DND-41 (cell line): ENCODE measurements at regions not wholly inside any gene's neighbourhood (a gene's known extent, or its start where the extent isn't known, plus 50 kb on each side); places are given as distances from the start of the nearest gene placed in this dataset.

Experiments used
- ATAC-seq: fragments of 200-7000 bp; cut with Tn5 transposase; 3 replicates; pipeline ENCODE4 v1.9.1; 2021; ENCODE audit warnings: low read depth; ENCODE audit not compliant: insufficient read depth
- DNase-seq: peaks from one replicate; pipeline ENCODE4 v3.0.0-alpha.2; 2020
- H2AFZ ChIP-seq: 2 replicates; pipeline ENCODE4 v1.6.0; 2012; ENCODE audit warnings: low read depth, low read length
- H3K27ac ChIP-seq: 2 replicates; pipeline ENCODE4 v1.5.1; 2012; ENCODE audit warnings: low read length, inconsistent platforms
- H3K27me3 ChIP-seq: fragments of 200-600 bp; sonication (generic); 2 replicates; pipeline ENCODE4 v1.6.0; 2012; ENCODE audit warnings: low read length, mild to moderate bottlenecking, inconsistent platforms; ENCODE audit not compliant: insufficient read depth, poor library complexity
- H3K36me3 ChIP-seq: 2 replicates; pipeline ENCODE4 v1.5.1; 2012; ENCODE audit warnings: low read length, inconsistent platforms; ENCODE audit not compliant: insufficient read depth
- H3K4me1 ChIP-seq: 2 replicates; pipeline ENCODE4 v1.5.1; 2012; ENCODE audit warnings: mild to moderate bottlenecking, low read length; ENCODE audit not compliant: insufficient read depth
- H3K4me2 ChIP-seq: 2 replicates; pipeline ENCODE4 v1.6.0; 2012; ENCODE audit warnings: mild to moderate bottlenecking, moderate library complexity, low read length, inconsistent platforms; ENCODE audit not compliant: insufficient read depth
- H3K4me3 ChIP-seq, 2 experiments: fragments of 200-600 bp in 1 of 2; shearing (Covaris generic) in 1 of 2; 2 replicates each; pipeline ENCODE4 v1.5.1; 2012 to 2016; ENCODE audit warnings: inconsistent platforms in 2 of 2, low read length in 2 of 2, mild to moderate bottlenecking in 2 of 2, low read depth in 1 of 2, moderate library complexity in 1 of 2
- H3K79me2 ChIP-seq: 2 replicates; pipeline ENCODE4 v1.6.0; 2012; ENCODE audit warnings: low read length, inconsistent platforms; ENCODE audit not compliant: insufficient read depth
- H3K9ac ChIP-seq: 2 replicates; pipeline ENCODE4 v1.6.0; 2012; ENCODE audit warnings: low read depth, mild to moderate bottlenecking, inconsistent platforms, low read length, moderate library complexity
- H3K9me3 ChIP-seq: 2 replicates; pipeline ENCODE4 v1.5.1; 2012; ENCODE audit warnings: low read length, moderate library complexity, mild to moderate bottlenecking, inconsistent platforms; ENCODE audit not compliant: insufficient read depth, severe bottlenecking
- H4K20me1 ChIP-seq: 2 replicates; pipeline ENCODE4 v1.6.0; 2012; ENCODE audit warnings: low read length; ENCODE audit not compliant: insufficient read depth
- CTCF ChIP-seq: IDR thresholded peaks from 2 replicates; pipeline ENCODE4 v1.5.1; 2012; ENCODE audit warnings: borderline replicate concordance, low read length, moderate library complexity, mild to moderate bottlenecking; ENCODE audit not compliant: poor library complexity, severe bottlenecking; ENCODE audit errors: extremely low read depth
- EZH2 ChIP-seq: IDR thresholded peaks from 3 replicates; pipeline ENCODE4 v1.6.1; 2012; ENCODE audit warnings: borderline replicate concordance, low read depth, mild to moderate bottlenecking, moderate library complexity, low read length, inconsistent platforms; ENCODE audit not compliant: severe bottlenecking

GRCh38 chr1:38488162-38488898, 371.2 kb downstream of the RRAGC start:
- Histone ChIP-seq H3K4me2 (no peak overlapping the region), H3K36me3 (no peaks in the 10 kb centered on the region), H3K9me3 (no peaks in the 10 kb centered on the region), H3K27ac (no peak overlapping the region), H2AFZ (no peak overlapping the region), H3K4me3 (no peak overlapping the region), H4K20me1 (no peaks in the 10 kb centered on the region), H3K4me1 (no peaks in the 10 kb centered on the region), H3K79me2 (no peaks in the 10 kb centered on the region), H3K9ac (no peak overlapping the region), H3K27me3 (peaks cover 18% of the 10 kb centered on the region)
- DNase-seq (no peak), ATAC-seq (no peak)
- TF ChIP-seq CTCF: no peak
- TF ChIP-seq EZH2: no peak

GRCh38 chr1:38487396-38487795, 372.2 kb downstream of the RRAGC start:
- Histone ChIP-seq H3K27me3 (peaks cover 17% of the 10 kb centered on the region), H3K9ac (no peak overlapping the region), H3K9me3 (no peaks in the 10 kb centered on the region), H3K4me3 (no peak overlapping the region), H3K36me3 (no peaks in the 10 kb centered on the region), H2AFZ (no peak overlapping the region), H3K4me2 (no peak overlapping the region), H4K20me1 (no peaks in the 10 kb centered on the region), H3K27ac (no peak overlapping the region), H3K79me2 (no peaks in the 10 kb centered on the region), H3K4me1 (no peaks in the 10 kb centered on the region)
- TF ChIP-seq CTCF (no peak), EZH2 (no peak)
- ATAC-seq (no peak), DNase-seq (no peak)

GRCh38 chr1:38486085-38486484, 373.5 kb downstream of the RRAGC start:
- H3K4me2 ChIP-seq: no peak overlapping the region
- peaks cover 27% of the 10 kb centered on the region for H3K27me3 ChIP-seq
- H3K36me3 ChIP-seq: no peaks in the 10 kb centered on the region
- H3K9ac ChIP-seq: no peak overlapping the region
- H3K79me2 ChIP-seq: no peaks in the 10 kb centered on the region
- no peaks in the 10 kb centered on the region for H3K9me3 ChIP-seq
- no peaks in the 10 kb centered on the region for H3K4me1 ChIP-seq
- H3K27ac ChIP-seq: no peak overlapping the region
- no peak overlapping the region for H3K4me3 ChIP-seq
- DNase-seq (no peak), ATAC-seq (no peak)
- TF ChIP-seq EZH2 (no peak), CTCF (no peak)
- H2AFZ ChIP-seq: no peak overlapping the region
- no peaks in the 10 kb centered on the region for H4K20me1 ChIP-seq
